GM18520 (cell line): ENCODE measurements at regions not wholly inside any gene's neighbourhood (a gene's known extent, or its start where the extent isn't known, plus 50 kb on each side); places are given as distances from the start of the nearest gene placed in this dataset.

Experiments used
- ATAC-seq: cut with Tn5 transposase; IDR thresholded peaks from one replicate; pipeline ENCODE4 v1.9.1; 2021; ENCODE audit not compliant: unreplicated experiment

GRCh38 chr2:107595749-107596148, 230.9 kb upstream of the RGPD4 start:
- no peak for ATAC-seq

DNA sequence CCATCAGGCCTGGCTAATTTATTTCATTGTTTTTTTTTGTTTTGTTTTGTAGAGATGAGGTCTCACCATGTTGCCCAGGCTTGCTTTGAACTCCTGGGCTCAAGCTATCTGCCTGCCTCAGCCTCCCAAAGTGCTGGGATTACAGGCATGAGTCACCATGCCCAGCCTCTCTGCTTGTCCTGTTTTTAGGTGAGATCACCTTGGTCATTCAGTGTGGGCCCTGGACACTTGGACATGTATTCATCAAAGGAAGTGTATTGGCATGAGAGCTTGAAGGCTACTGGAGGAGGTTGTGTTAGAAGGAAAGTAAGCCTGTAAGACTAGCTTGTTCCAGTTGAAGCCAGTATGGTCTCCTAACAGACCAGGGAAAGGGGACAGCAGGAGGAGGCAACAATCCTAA, 229.2 kb upstream of the RGPD4 start:
- no peak for ATAC-seq

GRCh38 chr2:107602801-107603200, 223.9 kb upstream of the RGPD4 start:
- no peak for ATAC-seq

DNA sequence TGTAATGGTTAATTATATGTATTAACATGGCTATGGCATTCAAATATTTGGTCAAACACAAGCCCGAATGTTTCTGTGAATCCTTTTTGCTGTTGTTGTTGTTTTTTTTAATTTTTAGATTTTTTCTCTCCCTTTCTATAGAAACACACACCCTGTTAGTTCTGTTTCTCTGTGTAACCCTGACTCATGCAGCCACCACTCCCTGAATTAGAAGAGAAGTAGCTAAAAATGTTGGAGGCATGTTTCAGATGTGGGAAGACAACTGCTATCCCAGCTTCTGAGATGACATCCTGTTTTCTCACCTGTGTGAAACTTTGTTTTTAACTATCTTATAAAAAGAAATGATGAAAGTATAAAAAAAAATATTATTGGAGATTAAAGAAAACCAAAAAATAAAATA, 219.6 kb upstream of the RGPD4 start:
- ATAC-seq = no peak

DNA sequence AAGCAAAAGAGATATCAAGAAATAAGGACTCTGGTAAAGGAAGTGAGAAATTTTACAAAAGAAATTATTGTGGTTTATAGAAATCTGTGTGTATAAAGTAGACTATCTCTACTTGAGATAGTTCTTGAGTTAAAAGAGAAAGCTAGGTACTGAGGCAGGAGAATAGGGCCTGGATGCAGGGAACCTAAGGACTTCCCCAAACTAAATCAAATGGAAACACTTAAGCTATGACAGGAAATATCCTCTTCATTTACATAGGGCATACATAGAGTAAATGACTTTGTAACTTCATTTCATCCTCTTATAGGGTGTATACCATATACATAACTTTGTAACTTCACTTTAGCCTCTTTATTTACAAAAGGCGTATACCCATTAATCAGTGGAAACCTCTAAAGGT, 219.2 kb upstream of the RGPD4 start:
- ATAC-seq = no peak

GRCh38 chr2:107615039-107615438, 211.7 kb upstream of the RGPD4 start:
- no peak for ATAC-seq

DNA sequence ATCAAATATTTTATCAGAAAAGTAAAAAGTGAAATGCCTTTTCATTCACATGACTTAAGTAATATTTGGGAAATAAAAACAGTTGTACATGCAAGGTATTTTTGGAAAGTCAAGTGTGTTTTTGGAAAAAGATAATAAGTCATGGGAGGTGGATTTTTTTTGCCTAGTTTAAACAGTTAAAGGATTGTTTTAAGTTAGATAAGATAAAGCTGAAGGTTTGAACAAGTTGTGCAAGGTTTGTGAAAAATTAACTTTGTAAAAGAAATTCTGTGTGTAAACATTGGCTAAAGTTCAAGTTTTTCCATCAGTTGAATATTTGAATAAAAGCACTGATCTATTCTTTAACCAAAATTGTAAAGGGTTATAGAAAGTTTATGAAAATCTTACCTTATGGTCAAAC, 207.9 kb upstream of the RGPD4 start:
- ATAC-seq = no peak

- no peak for ATAC-seq
Measured at GRCh38 chr2:107621186-107622165, 205.2 kb upstream of the RGPD4 start.

DNA sequence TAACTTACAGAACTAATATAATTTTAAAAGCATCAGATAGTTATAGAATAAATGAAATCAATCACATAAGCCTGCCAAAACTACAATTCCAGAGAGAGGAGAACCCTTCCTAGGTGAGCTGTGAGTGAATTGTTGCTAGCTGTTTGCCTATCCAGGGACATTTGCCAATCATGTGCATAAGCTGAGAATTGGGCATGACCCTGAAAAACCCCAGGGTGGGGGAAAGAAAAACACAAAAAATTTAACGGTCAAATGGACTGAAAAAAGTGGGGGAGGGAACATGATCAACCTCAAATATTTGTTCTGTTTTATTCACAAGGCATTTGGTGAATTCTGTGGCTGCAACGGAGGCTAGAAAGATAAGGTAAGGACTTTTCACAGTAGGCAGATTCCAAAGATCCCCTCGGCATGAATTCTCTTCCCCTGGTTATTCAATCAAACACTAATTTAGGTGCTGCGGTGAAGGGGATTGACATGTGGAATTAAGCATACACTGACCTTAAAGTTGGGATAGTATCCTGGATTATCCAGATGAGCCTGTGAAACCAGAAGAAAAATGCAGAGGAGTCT, 203.9 kb upstream of the RGPD4 start:
- ATAC-seq = no peak

DNA sequence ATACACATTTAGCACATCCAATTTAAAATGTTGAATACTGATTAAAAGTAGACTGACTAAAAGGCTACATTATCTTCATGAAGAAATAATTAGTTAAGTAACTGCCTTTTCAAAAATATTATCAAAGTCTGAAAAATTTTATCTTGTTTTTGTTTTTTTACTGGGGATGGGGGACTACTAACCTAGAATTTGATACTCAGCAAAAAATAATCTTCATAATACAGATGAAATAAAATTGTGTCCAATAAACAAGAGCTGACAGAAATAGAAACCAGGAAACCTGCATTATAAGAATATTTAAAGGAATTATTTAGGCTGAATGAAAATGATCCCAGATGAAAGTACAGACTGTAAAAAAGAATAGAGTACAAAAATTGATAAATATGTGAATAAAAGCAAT, 200.7 kb upstream of the RGPD4 start:
- no peak for ATAC-seq

GRCh38 chr2:107627164-107627563, 199.5 kb upstream of the RGPD4 start:
- ATAC-seq = no peak

DNA sequence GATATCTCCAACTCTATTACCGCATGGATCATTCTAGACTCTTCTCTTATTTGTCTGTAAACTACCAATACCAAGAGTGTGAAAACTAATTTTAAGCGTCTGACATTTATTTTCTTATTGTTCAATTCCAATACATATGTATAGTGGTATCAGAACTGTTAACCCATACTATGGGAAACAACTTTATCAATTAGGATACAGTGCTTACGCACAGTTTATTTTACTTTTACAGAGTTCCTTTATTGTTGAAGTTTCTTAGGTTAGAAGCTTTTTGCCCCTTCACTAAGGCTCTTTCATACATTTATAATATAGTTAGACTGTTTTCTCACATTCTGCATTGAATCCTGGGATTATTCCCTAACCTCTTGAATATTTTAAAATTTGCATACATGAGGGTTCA, 198.8 kb upstream of the RGPD4 start:
- ATAC-seq = no peak

- no peak for ATAC-seq
Measured at GRCh38 chr2:107633580-107634147, 193.0 kb upstream of the RGPD4 start.

DNA sequence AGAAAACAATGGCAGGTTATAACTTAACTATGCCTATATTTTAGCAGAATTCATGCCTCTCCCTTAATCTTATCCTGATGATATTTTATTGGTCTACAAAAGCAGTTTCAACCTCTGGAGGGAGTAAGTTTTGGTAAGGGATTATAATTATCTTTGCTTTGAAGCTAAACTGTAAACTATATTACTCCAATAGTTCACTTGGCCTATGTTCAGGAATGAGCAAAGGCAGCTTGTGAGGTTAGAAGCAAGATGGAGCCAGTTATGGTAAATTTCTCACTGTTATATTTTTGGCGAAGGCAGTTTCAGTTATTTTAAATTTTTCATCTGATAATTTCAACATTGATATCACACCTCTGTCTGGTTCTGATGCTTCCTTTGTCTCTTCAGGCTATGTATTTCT, 192.5 kb upstream of the RGPD4 start:
- ATAC-seq = no peak

DNA sequence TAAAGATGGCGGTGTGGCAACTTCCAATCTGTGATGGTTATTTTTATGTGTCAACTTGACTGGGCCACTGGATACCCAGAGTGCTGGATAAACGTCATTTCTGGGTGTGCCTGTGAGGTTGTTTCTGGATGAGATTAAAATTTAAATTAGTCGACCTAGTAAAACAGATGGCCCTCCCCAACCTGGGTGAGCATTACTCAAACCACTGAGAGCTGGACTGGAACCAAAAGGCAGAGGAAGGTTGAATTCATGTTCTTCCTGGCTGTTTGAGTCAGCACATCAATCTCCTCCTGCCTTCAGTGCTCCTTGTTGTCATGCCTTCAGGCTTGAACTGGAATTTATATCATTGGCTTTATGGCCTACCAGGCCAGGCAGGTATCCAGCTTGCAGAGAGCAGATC, 190.8 kb upstream of the RGPD4 start:
- ATAC-seq = no peak

DNA sequence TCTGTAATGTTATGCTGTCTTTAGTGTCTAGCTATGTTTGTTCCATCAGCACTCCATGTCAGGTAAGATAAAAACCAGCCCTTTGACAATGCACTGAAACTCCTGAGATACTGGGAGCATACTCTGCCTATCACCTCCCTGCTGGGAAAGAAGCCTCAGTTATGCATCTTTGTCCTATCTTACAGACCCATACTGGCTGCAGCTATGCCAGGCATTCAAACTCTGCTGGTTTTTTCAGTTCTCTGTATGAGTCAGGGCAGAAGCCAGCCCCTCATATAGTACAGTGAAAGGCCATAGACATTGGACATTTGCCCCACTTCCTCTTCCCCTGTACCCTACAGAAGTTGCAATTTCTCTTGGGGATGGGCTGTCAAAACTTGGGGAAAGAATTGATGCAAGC, 181.1 kb upstream of the RGPD4 start:
- no peak for ATAC-seq

GRCh38 chr2:107648781-107649404, 177.8 kb upstream of the RGPD4 start:
- no peak for ATAC-seq

DNA sequence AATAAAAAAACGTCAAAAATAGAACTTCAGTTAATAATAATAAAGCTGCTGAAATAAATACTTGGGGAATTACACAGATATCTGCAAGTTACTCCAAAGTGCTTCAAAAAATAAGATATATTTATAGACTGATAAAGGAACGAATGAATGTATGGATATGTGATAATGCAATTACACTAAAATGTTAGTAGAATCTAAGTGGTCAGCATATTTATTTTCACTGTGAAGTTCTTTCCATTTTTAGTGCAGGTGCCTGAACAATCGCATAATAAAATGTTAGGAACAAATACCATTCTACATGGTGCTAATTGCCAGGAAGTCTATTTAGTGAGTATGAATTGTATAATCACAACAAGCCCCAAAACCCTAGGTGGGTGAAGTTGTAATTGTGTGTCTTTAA, 169.6 kb upstream of the RGPD4 start:
- ATAC-seq = no peak

- no peak for ATAC-seq
Measured at GRCh38 chr2:107663632-107664031, 163.1 kb upstream of the RGPD4 start.

GRCh38 chr2:107669335-107669734, 157.4 kb upstream of the RGPD4 start:
- ATAC-seq = no peak

- no peak for ATAC-seq
Measured at GRCh38 chr2:107681936-107682335, 144.8 kb upstream of the RGPD4 start.

DNA sequence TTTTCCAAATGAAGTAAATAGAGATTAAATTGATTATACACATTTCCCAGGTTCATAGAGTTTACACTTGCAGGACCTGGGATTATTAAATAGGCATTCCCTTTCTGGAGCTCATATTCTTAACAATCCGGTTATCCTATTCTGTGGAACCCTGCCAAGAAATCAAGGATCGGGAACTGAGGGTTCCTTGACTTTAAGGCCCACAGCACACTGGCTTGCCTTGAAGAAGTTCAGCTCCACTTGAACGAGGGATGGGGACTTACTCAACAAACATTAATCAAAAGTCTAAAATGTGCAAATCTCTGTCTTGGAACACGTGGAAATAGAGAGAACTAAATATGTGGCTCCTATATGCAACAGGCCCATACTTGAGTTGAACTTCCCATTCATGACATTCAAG, 142.3 kb upstream of the RGPD4 start:
- ATAC-seq = no peak
